GM13976 (cell line): ENCODE measurements at regions not wholly inside any gene's neighbourhood (a gene's known extent, or its start where the extent isn't known, plus 50 kb on each side); places are given as distances from the start of the nearest gene placed in this dataset.

Experiments
- DNase-seq: peaks from one replicate; pipeline ENCODE4 v3.0.0; 2012; ENCODE audit warnings: low spot score
- CTCF ChIP-seq: IDR thresholded peaks from 2 replicates; pipeline ENCODE4 v1.5.1; 2012; ENCODE audit warnings: borderline replicate concordance, mild to moderate bottlenecking; ENCODE audit not compliant: insufficient read depth; ENCODE audit errors: extremely low read depth, missing control alignments, control extremely low read depth
- in situ Hi-C: fragments of 300-500 bp; cut with MboI; formaldehyde crosslinking; loops from one replicate; pipeline ENCODE4 v1.12.0; 2022; ENCODE audit warnings: low sequenced_read_pairs, mixed read lengths, inconsistent platforms; ENCODE audit not compliant: unreplicated experiment

- no peak for TF ChIP-seq CTCF
- in situ Hi-C loops: loop anchor here (25.0 kb wide), 1 partner anchor 102 kb away; no protein-coding TSS in a partner anchor
- no peak for DNase-seq
These were observed 120.5 kb upstream of the NAV3 start for GRCh38 chr12:77710209-77710608.

DNA sequence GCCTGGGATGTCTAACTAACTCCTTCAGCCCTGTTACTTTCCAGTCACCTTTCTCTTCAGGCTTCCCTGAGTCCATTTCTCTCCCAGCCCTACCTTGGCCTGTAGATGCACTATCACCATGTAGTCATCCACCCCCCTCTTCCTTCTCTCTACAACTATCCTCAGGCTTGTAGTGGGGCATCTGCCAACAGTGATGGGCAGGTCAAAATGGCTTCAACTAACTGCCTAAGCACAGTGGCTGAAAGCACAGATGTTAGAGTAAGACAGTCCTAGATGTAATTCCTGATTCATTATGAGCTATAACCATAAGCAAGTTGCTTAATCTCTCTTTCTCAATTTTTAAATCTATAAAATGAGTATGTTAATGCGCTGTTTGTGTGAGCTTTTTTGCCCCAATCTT, 133.6 kb upstream of the NAV3 start:
- in situ Hi-C loops: loop anchor here (25.0 kb wide), 1 partner anchor 660 kb away; no protein-coding TSS in a partner anchor
- TF ChIP-seq CTCF: no peak
- DNase-seq: no peak

DNA sequence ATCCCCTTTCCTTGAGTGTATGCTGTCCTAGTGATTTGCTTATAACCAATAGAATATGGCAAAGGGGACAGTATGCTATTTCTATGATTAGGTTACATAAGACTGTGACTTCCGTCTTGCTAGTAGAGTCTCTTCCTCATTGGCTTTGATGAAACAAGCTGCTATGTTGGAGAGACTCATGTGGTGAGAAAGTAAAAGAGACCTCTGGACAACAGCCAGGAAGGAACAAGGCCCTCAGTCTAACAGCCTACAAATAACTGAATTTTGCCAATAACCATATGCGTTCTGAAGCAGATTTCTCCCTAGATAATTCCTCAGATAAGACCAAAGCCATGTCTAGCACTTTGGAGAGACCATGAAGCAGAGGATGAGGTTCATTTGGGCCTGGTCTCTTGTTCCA, 134.5 kb upstream of the NAV3 start:
- in situ Hi-C loops: loop anchor here (25.0 kb wide), 1 partner anchor 659 kb away; no protein-coding TSS in a partner anchor
- TF ChIP-seq CTCF: no peak
- DNase-seq: no peak

GRCh38 chr12:77689510-77690086, 141.1 kb upstream of the NAV3 start:
- no peak for DNase-seq
- TF ChIP-seq CTCF: no peak
- in situ Hi-C loops: loop anchor here (25.0 kb wide), 1 partner anchor 652 kb away; no protein-coding TSS in a partner anchor

- in situ Hi-C loops: loop anchor here (25.0 kb wide), 1 partner anchor 650 kb away; no protein-coding TSS in a partner anchor
- DNase-seq: no peak
- TF ChIP-seq CTCF: no peak
These were observed 143.4 kb upstream of the NAV3 start for GRCh38 chr12:77687321-77687720.

- no peak for TF ChIP-seq CTCF
- in situ Hi-C loops: loop anchor here (25.0 kb wide), 1 partner anchor 649 kb away; no protein-coding TSS in a partner anchor
- no peak for DNase-seq
These were observed 143.9 kb upstream of the NAV3 start for GRCh38 chr12:77686760-77687159.
